ENCODE measurements at regions not wholly inside any gene's neighbourhood (a gene's known extent, or its start where the extent isn't known, plus 50 kb on each side); places are given as distances from the start of the nearest gene placed in this dataset.

GRCh38 chr12:58034311-58034710, 92.9 kb downstream of the ATP23 start:
- TF ChIP-seq CTCF (IDR thresholded peaks at IDR 0.05 in 2 of 3, conservative IDR thresholded peaks at IDR 0.05 in 1 of 3; ENCODE audit: borderline replicate concordance in 1 of 3, insufficient read depth in 1 of 3, low read depth in 2 of 3, low read length in 2 of 3) (no peak), EZH2phosphoT487 (IDR thresholded peaks at IDR 0.05; ENCODE audit: borderline replicate concordance) (no peak), YY1 (IDR thresholded peaks at IDR 0.05; ENCODE audit: extremely low read depth, insufficient replicate concordance, low read depth, low read length) (no peak), EZH2 (IDR thresholded peaks at IDR 0.05) (no peak), CEBPB (IDR thresholded peaks at IDR 0.05; ENCODE audit: low read depth) (no peak), POLR2AphosphoS5 (IDR thresholded peaks at IDR 0.05; ENCODE audit: low read depth, low read length) (no peak), SRF (IDR thresholded peaks at IDR 0.05; ENCODE audit: low read depth) (no peak), POLR2A (IDR thresholded peaks at IDR 0.05; ENCODE audit: borderline replicate concordance, extremely low read depth, insufficient read depth, insufficient read length) (no peak), RAD21 (IDR thresholded peaks at IDR 0.05; ENCODE audit: low read depth) (no peak), REST (IDR thresholded peaks at IDR 0.05; ENCODE audit: low read depth) (no peak), ZFX (IDR thresholded peaks at IDR 0.05) (no peak)
